HG02678 (cell line): ENCODE measurements at regions not wholly inside any gene's neighbourhood (a gene's known extent, or its start where the extent isn't known, plus 50 kb on each side); places are given as distances from the start of the nearest gene placed in this dataset.
"Not testable (repeated sequence)": the region's sequence is repeated elsewhere in the genome, so short reads cannot be mapped to it uniquely, and the experiment has no call there.

Experiments
- ATAC-seq: cut with Tn5 transposase; IDR thresholded peaks from one replicate; pipeline ENCODE4 v1.9.1; 2021; ENCODE audit warnings: mild to moderate bottlenecking, moderate library complexity; ENCODE audit not compliant: unreplicated experiment

DNA sequence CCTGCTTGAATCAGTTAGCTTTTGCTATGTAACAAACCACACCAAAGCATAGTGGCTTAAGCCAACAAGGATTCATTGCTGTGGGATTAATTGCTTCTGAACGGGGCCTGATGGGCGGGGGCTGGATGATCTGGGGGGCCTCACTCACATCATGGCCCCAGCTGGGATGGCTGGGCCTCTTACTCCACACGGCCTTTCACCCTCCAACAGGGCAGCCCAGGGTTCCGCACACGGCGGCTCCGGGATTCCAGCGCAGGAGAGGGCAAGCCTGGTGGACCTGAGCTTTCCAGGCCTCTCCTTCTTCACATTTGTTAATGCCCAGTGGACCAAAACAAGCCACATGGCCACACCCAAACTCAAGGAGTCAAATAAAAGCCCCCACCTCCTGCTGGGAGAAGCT lies 86.3 kb upstream of the PHLPP1 start:
- ATAC-seq = no peak

GRCh38 chr18:62631173-62631572 lies 84.2 kb upstream of the PHLPP1 start:
- no peak for ATAC-seq

- no peak for ATAC-seq
Observed at GRCh38 chr18:62632788-62633455, 82.4 kb upstream of the PHLPP1 start.

DNA sequence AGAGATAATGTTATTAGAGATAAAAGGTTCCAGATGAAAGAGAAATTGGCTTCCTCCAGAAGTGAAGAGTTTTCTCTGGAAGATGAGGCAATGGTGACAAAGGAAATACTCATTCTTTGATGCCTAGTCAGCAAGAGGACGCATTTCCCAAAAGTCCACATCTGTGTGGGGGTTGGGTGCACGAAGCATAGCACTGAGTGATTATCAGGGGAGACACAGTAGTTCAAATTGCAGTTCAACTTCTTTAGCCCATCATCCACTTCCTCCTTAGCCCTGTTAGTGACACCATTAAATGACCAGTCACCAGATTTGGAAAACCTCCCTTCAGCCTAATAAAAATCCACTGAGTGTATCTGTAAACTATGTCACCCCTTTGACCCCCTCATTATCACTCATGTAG lies 80.9 kb upstream of the PHLPP1 start:
- no peak for ATAC-seq

- ATAC-seq = no peak
Observed at GRCh38 chr18:62634979-62635630, 80.2 kb upstream of the PHLPP1 start.

DNA sequence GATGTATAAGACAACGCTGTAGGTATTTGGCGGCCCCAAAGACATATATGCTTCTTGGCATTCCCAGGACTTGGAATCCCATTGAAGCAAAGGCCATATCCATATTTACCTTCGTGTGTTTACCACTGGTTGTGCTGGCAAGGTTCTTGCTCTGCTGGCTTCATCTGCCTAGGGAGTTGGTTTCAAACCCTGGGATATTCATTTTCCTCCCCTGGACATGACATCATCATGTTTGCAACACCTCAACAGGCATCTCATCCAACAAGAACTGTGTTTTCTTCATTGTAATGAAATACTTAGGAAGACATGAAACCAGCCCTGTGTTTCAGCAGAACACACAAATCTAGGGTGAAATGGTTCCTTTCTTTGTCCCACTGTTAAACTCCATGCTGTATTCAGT lies 77.9 kb upstream of the PHLPP1 start:
- no peak for ATAC-seq

- peak; percentile 69 for ATAC-seq
Observed at GRCh38 chr18:62637807-62638687, 77.3 kb upstream of the PHLPP1 start.

- ATAC-seq = no peak
Observed at GRCh38 chr18:62643181-62643580, 72.2 kb upstream of the PHLPP1 start.

DNA sequence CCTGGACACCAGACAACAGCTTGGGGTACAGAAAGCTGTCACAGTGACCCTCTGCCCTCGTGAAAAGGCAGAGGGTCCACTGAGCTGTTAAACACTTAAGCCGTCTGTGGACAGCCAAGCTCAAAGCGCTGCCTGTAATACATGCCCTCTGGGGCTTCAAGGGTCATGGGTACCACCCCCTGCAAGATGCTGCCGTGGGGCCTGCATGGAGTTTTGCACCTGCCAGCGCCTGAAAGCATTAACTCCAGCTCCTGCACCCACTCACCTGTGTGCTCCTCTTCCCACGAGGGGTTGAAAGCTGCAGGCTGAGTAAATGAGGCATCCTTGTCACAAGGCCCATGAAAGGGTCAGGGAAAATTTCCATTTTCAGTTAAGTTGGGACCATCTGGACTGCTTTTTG lies 70.6 kb upstream of the PHLPP1 start:
- ATAC-seq = no peak

DNA sequence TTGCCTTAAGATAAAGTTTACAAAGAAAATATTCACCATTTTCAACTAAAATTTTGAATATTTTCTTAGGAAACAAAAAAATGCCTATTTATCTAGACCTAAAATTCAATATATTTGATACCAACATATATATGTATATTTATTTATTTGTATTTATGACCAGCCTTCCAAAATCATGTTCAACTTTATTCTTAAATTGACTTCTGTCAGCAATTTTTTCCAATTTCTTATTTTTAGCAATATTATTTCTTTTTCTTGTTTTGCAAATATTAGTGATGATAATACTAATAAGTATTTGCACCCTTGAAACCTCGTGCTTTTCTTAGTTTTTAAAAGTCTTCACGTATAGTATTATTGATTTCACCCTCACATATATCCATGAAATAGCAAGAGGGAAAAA lies 68.2 kb upstream of the PHLPP1 start:
- ATAC-seq = no peak

GRCh38 chr18:62648045-62648678 lies 67.2 kb upstream of the PHLPP1 start:
- ATAC-seq = no peak

DNA sequence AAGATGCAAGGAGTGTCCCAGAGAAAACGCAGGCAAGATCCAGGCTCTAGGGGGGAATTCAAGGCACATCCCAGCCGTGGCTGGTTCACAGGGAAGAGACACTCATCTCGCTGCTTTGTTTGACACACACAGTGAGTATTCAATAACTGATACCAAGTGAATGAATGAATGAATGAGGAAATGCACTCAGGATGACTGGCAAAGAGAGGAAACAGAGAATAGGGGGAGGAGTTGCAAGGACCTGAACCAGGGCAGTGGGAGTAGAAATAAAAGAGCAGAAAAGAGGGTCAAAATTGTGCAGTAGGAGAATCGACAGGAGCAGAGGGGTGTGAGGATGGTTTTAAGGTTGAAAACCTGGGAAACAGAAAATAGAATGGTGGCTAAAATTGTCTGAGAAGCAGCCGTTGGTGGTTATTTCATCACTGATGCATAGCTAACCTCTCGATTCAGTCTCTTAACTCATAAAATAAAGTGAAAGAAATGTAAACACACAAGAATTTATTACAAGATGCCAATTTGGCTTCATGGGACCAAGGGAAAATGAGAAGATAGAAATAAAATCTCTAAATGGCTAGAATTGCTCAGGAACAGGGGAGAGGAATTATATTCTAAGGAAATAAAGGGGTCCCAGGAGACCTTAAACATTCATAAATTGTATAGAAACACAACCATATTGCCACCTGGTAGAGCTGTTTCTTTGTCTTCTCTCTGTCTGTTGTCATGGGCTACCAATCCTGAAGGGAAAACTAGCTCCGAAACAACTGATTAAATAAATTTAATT lies 63.9 kb upstream of the PHLPP1 start:
- no peak for ATAC-seq

GRCh38 chr18:62652057-62652629 lies 63.2 kb upstream of the PHLPP1 start:
- ATAC-seq = not testable (repeated sequence)

GRCh38 chr18:62655520-62656219 lies 59.7 kb upstream of the PHLPP1 start:
- no peak for ATAC-seq

GRCh38 chr18:62658028-62658427 lies 57.3 kb upstream of the PHLPP1 start:
- ATAC-seq = no peak

DNA sequence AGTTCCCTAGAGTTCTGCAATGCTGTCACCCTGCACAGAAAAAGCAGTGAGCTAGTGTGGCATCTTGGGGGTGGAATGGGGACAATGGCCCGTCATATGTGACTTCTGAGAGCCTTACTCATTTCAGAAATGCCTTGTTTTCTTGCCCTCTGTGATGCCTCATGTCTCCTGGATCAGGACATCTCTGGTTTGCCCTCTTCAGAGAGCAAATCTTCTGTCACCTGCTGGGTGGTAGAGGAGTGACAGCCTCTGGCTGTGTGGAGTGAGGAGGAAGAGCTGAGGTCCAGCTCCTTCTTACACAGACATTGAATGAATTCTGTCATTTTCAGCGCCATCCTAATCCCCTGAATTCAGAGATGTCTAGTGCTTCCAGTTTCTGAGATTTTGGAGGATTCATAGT lies 55.6 kb upstream of the PHLPP1 start:
- ATAC-seq = no peak

GRCh38 chr18:62660691-62661090 lies 54.6 kb upstream of the PHLPP1 start:
- ATAC-seq = no peak

DNA sequence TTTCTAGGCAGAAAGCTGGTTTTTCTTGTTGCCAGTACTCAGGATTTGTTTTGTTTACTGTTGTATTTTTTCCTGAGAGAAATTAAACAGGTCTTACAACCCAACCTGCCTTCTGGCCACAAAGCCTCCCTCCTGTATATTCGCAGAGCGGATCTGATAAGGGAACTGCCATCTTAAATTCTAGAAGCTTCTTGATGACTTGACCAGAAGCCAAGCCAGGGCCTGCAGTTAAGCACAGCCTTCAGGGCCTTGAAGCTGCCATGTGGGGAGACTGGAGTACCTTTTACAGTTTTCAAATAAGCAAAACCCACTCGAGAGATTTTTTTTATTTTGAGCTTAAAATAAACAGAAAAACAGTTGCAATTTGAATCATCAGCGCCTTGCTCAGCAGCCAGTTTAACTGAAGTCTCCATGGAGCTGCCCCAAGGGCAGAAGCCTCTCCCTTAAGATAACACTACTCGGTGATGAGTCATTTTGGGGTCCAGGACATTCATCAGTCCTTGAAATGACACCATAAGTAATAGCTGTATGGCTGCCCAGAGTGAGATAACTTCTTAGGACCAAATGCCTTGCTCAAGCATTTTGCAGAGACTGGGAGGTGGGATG lies 51.5 kb upstream of the PHLPP1 start:
- ATAC-seq = peak; percentile 69

GRCh38 chr18:62664414-62664813 lies 50.9 kb upstream of the PHLPP1 start:
- no peak for ATAC-seq
